ENCODE measurements at regions not wholly inside any gene's neighbourhood (a gene's known extent, or its start where the extent isn't known, plus 50 kb on each side); places are given as distances from the start of the nearest gene placed in this dataset.

- Histone ChIP-seq H3K4me1 (ENCODE audit: insufficient read depth, low read length) (peaks cover 3% of the 10 kb centered on the region; the same call in 1 of the 2 replicates), H3K4me3 (ENCODE audit: low read length) (no peak overlapping the region), H3K9ac (ENCODE audit: low read depth, low read length) (no peak overlapping the region), H3K9me3 (ENCODE audit: insufficient read depth, low read depth, low read length) (no peaks in the 10 kb centered on the region), H3K27me3 (ENCODE audit: insufficient read depth, low read length) (no peaks in the 10 kb centered on the region), H3K36me3 (ENCODE audit: insufficient read depth, low read length) (no peaks in the 10 kb centered on the region), H3K27ac (ENCODE audit: low read depth, low read length) (no peak overlapping the region)
- 89% methylated on average over 5 of the region's 5 CpGs for WGBS
These were observed 505.9 kb downstream of the CPS1 start for GRCh38 chr2:211062297-211062612.

- H3K4me3 ChIP-seq (ENCODE audit: low read length), result no peak overlapping the region
- H3K36me3 ChIP-seq (ENCODE audit: insufficient read depth, low read length), result no peaks in the 10 kb centered on the region
- H3K4me1 ChIP-seq (ENCODE audit: insufficient read depth, low read length), result peaks cover 5% of the 10 kb centered on the region; the same call in 1 of the 2 replicates
- H3K9ac ChIP-seq (ENCODE audit: low read depth, low read length), result no peak overlapping the region
- 86% methylated on average over 5 of the region's 5 CpGs for WGBS
- H3K27me3 ChIP-seq (ENCODE audit: insufficient read depth, low read length), result no peaks in the 10 kb centered on the region
- H3K27ac ChIP-seq (ENCODE audit: low read depth, low read length), result no peak overlapping the region
- H3K9me3 ChIP-seq (ENCODE audit: insufficient read depth, low read depth, low read length), result no peaks in the 10 kb centered on the region
These were observed 510.6 kb downstream of the CPS1 start for GRCh38 chr2:211067029-211067428.

- no peak overlapping the region for H3K9ac ChIP-seq (ENCODE audit: low read depth, low read length)
- no peak overlapping the region for H3K4me3 ChIP-seq (ENCODE audit: low read length)
- H3K27me3 ChIP-seq (ENCODE audit: insufficient read depth, low read length), result no peaks in the 10 kb centered on the region
- no peak overlapping the region for H3K27ac ChIP-seq (ENCODE audit: low read depth, low read length)
- H3K4me1 ChIP-seq (ENCODE audit: insufficient read depth, low read length), result peaks cover 5% of the 10 kb centered on the region; the same call in 1 of the 2 replicates
- no peaks in the 10 kb centered on the region for H3K36me3 ChIP-seq (ENCODE audit: insufficient read depth, low read length)
- no peaks in the 10 kb centered on the region for H3K9me3 ChIP-seq (ENCODE audit: insufficient read depth, low read depth, low read length)
- 91% methylated on average over 6 of the region's 6 CpGs for WGBS
These were observed 511.8 kb downstream of the CPS1 start for GRCh38 chr2:211068108-211068780.

GRCh38 chr2:211070547-211070946 lies 514.1 kb downstream of the CPS1 start:
- WGBS, result 86% methylated on average over 2 of the region's 3 CpGs
- H3K36me3 ChIP-seq (ENCODE audit: insufficient read depth, low read length), result no peaks in the 10 kb centered on the region
- H3K27ac ChIP-seq (ENCODE audit: low read depth, low read length), result no peak overlapping the region
- no peaks in the 10 kb centered on the region for H3K9me3 ChIP-seq (ENCODE audit: insufficient read depth, low read depth, low read length)
- peaks cover 5% of the 10 kb centered on the region; the same call in 1 of the 2 replicates for H3K4me1 ChIP-seq (ENCODE audit: insufficient read depth, low read length)
- no peaks in the 10 kb centered on the region for H3K27me3 ChIP-seq (ENCODE audit: insufficient read depth, low read length)
- no peak overlapping the region for H3K4me3 ChIP-seq (ENCODE audit: low read length)
- no peak overlapping the region for H3K9ac ChIP-seq (ENCODE audit: low read depth, low read length)

- H3K27ac ChIP-seq (ENCODE audit: low read depth, low read length), result no peak overlapping the region
- WGBS, result 80% methylated on average over 1 of the region's 2 CpGs
- H3K4me1 ChIP-seq (ENCODE audit: insufficient read depth, low read length), result no peaks in the 10 kb centered on the region
These were observed 520.9 kb downstream of the CPS1 start for GRCh38 chr2:211077216-211077767.

GRCh38 chr2:211084352-211084751 lies 528.0 kb downstream of the CPS1 start:
- no peaks in the 10 kb centered on the region for H3K9me3 ChIP-seq (ENCODE audit: insufficient read depth, low read depth, low read length)
- no peak overlapping the region for H3K9ac ChIP-seq (ENCODE audit: low read depth, low read length)
- no peaks in the 10 kb centered on the region for H3K4me1 ChIP-seq (ENCODE audit: insufficient read depth, low read length)
- 90% methylated on average over 1 of the region's 2 CpGs for WGBS
- no peak overlapping the region for H3K4me3 ChIP-seq (ENCODE audit: low read length)
- no peaks in the 10 kb centered on the region for H3K36me3 ChIP-seq (ENCODE audit: insufficient read depth, low read length)
- H3K27ac ChIP-seq (ENCODE audit: low read depth, low read length), result no peak overlapping the region
- H3K27me3 ChIP-seq (ENCODE audit: insufficient read depth, low read length), result no peaks in the 10 kb centered on the region

More at GRCh38 chr2:211077216-211077767, 520.9 kb downstream of the CPS1 start:
- Histone ChIP-seq H3K36me3 (ENCODE audit: insufficient read depth, low read length) (no peaks in the 10 kb centered on the region), H3K9me3 (ENCODE audit: insufficient read depth, low read depth, low read length) (no peaks in the 10 kb centered on the region), H3K9ac (ENCODE audit: low read depth, low read length) (no peak overlapping the region), H3K4me3 (ENCODE audit: low read length) (no peak overlapping the region), H3K27me3 (ENCODE audit: insufficient read depth, low read length) (no peaks in the 10 kb centered on the region)

- no peak overlapping the region for H3K4me3 ChIP-seq (ENCODE audit: low read length)
- H3K9ac ChIP-seq (ENCODE audit: low read depth, low read length), result no peak overlapping the region
- H3K9me3 ChIP-seq (ENCODE audit: insufficient read depth, low read depth, low read length), result no peaks in the 10 kb centered on the region
- no peak overlapping the region for H3K27ac ChIP-seq (ENCODE audit: low read depth, low read length)
- WGBS, result 67% methylated on average over 1 of the region's 5 CpGs
- no peaks in the 10 kb centered on the region for H3K36me3 ChIP-seq (ENCODE audit: insufficient read depth, low read length)
- H3K27me3 ChIP-seq (ENCODE audit: insufficient read depth, low read length), result no peaks in the 10 kb centered on the region
- no peaks in the 10 kb centered on the region for H3K4me1 ChIP-seq (ENCODE audit: insufficient read depth, low read length)
These were observed 528.8 kb downstream of the CPS1 start for GRCh38 chr2:211085056-211085680.

- Histone ChIP-seq H3K9me3 (ENCODE audit: insufficient read depth, low read depth, low read length) (no peaks in the 10 kb centered on the region), H3K27me3 (ENCODE audit: insufficient read depth, low read length) (no peaks in the 10 kb centered on the region), H3K4me1 (ENCODE audit: insufficient read depth, low read length) (no peaks in the 10 kb centered on the region), H3K27ac (ENCODE audit: low read depth, low read length) (no peak overlapping the region), H3K9ac (ENCODE audit: low read depth, low read length) (no peak overlapping the region), H3K4me3 (ENCODE audit: low read length) (no peak overlapping the region), H3K36me3 (ENCODE audit: insufficient read depth, low read length) (no peaks in the 10 kb centered on the region)
- WGBS, result 95% methylated on average over 3 of the region's 3 CpGs
These were observed 529.6 kb downstream of the CPS1 start for GRCh38 chr2:211086049-211086448.

GRCh38 chr2:211089127-211089526 lies 532.7 kb downstream of the CPS1 start:
- Histone ChIP-seq H3K36me3 (ENCODE audit: insufficient read depth, low read length) (no peaks in the 10 kb centered on the region), H3K9me3 (ENCODE audit: insufficient read depth, low read depth, low read length) (no peaks in the 10 kb centered on the region), H3K9ac (ENCODE audit: low read depth, low read length) (no peak overlapping the region), H3K27me3 (ENCODE audit: insufficient read depth, low read length) (no peaks in the 10 kb centered on the region), H3K4me3 (ENCODE audit: low read length) (no peak overlapping the region), H3K4me1 (ENCODE audit: insufficient read depth, low read length) (no peaks in the 10 kb centered on the region), H3K27ac (ENCODE audit: low read depth, low read length) (no peak overlapping the region)
- whole genome bisulfite sequencing, result 83% methylated on average over 3 of the region's 3 CpGs

- H3K9ac ChIP-seq (ENCODE audit: low read depth, low read length), result no peak overlapping the region
- H3K4me3 ChIP-seq (ENCODE audit: low read length), result no peak overlapping the region
- H3K36me3 ChIP-seq (ENCODE audit: insufficient read depth, low read length), result no peaks in the 10 kb centered on the region
- H3K27me3 ChIP-seq (ENCODE audit: insufficient read depth, low read length), result no peaks in the 10 kb centered on the region
- H3K27ac ChIP-seq (ENCODE audit: low read depth, low read length), result no peak overlapping the region
- WGBS, result 96% methylated on average over 2 of the region's 3 CpGs
- no peaks in the 10 kb centered on the region for H3K9me3 ChIP-seq (ENCODE audit: insufficient read depth, low read depth, low read length)
- H3K4me1 ChIP-seq (ENCODE audit: insufficient read depth, low read length), result no peaks in the 10 kb centered on the region
These were observed 537.4 kb downstream of the CPS1 start for GRCh38 chr2:211093743-211094303.

- Histone ChIP-seq H3K4me3 (ENCODE audit: low read length) (no peak overlapping the region), H3K9me3 (ENCODE audit: insufficient read depth, low read depth, low read length) (0 out of 2 replicates have a peak, but pooled peaks cover 2% of the 10 kb centered on the region), H3K27ac (ENCODE audit: low read depth, low read length) (no peak overlapping the region), H3K27me3 (ENCODE audit: insufficient read depth, low read length) (no peaks in the 10 kb centered on the region), H3K36me3 (ENCODE audit: insufficient read depth, low read length) (no peaks in the 10 kb centered on the region), H3K9ac (ENCODE audit: low read depth, low read length) (no peak overlapping the region), H3K4me1 (ENCODE audit: insufficient read depth, low read length) (no peaks in the 10 kb centered on the region)
- WGBS, result 93% methylated on average over 4 of the region's 4 CpGs
These were observed 547.6 kb downstream of the CPS1 start for GRCh38 chr2:211103989-211104388.
